RWPE1 (cell line): ENCODE measurements at regions not wholly inside any gene's neighbourhood (a gene's known extent, or its start where the extent isn't known, plus 50 kb on each side); places are given as distances from the start of the nearest gene placed in this dataset.

Source experiments
- CTCF ChIA-PET: fragments of 350-600 bp; sonication (Branson Sonifier 250); formaldehyde crosslinking; extraction: SDS; loops from one replicate; lab custom pipeline; 2021; lab: Yijun Ruan, JAX
- POLR2A ChIA-PET: fragments of 400-600 bp; formaldehyde crosslinking; extraction: SDS; loops from one replicate; lab custom pipeline; 2020; ENCODE audit warnings: antibody characterized with exemption; ENCODE audit not compliant: low non-redundant PET; lab: Yijun Ruan, JAX
- DNase-seq: peaks from one replicate; pipeline ENCODE4 v3.0.0; 2012; ENCODE audit warnings: low spot score
- H3K27ac ChIP-seq: fragments of 450-650 bp; 2 replicates; pipeline ENCODE4 v1.5.1; 2017
- CTCF ChIP-seq: fragments of 450-650 bp; conservative IDR thresholded peaks from 2 replicates; pipeline ENCODE4 v1.5.1; 2017; ENCODE audit warnings: low read depth, mild to moderate bottlenecking

- DNase-seq: no peak
- ChIA-PET CTCF (interaction anchor here (0.6 kb wide), 1 partner anchor 10 kb away, joined by 3 read pairs; no protein-coding TSS in a partner anchor), POLR2A (no interaction called here)
- TF ChIP-seq CTCF: no peak
- no peak overlapping the region for H3K27ac ChIP-seq
Measured at GRCh38 chr14:30822080-30822571, 52.2 kb upstream of the COCH start.
